HG03064 (cell line): ENCODE measurements at regions not wholly inside any gene's neighbourhood (a gene's known extent, or its start where the extent isn't known, plus 50 kb on each side); places are given as distances from the start of the nearest gene placed in this dataset.
"Not testable (repeated sequence)": the region's sequence is repeated elsewhere in the genome, so short reads cannot be mapped to it uniquely, and the experiment has no call there.

Source experiments
- ATAC-seq: cut with Tn5 transposase; IDR thresholded peaks from one replicate; pipeline ENCODE4 v1.9.1; 2021; ENCODE audit warnings: low read depth; ENCODE audit not compliant: unreplicated experiment

- ATAC-seq, result no peak
Measured at GRCh38 chr1:94675373-94675772, 133.8 kb upstream of the F3 start.

GRCh38 chr1:94674876-94675275 lies 133.3 kb upstream of the F3 start:
- ATAC-seq, result no peak

- ATAC-seq, result no peak
Measured at GRCh38 chr1:94672934-94673333, 131.4 kb upstream of the F3 start.

- ATAC-seq, result no peak
Measured at GRCh38 chr1:94672001-94672400, 130.4 kb upstream of the F3 start.

GRCh38 chr1:94670273-94670672 lies 128.7 kb upstream of the F3 start:
- no peak for ATAC-seq

- no peak for ATAC-seq
Measured at GRCh38 chr1:94669198-94669597, 127.6 kb upstream of the F3 start.

- no peak for ATAC-seq
Measured at GRCh38 chr1:94668528-94668927, 127.0 kb upstream of the F3 start.

GRCh38 chr1:94667818-94668217 lies 126.3 kb upstream of the F3 start:
- no peak for ATAC-seq

- no peak for ATAC-seq
Measured at GRCh38 chr1:94666797-94667196, 125.2 kb upstream of the F3 start.

GRCh38 chr1:94661431-94661932 lies 119.9 kb upstream of the F3 start:
- ATAC-seq, result no peak

- ATAC-seq, result no peak
Measured at GRCh38 chr1:94660994-94661393, 119.4 kb upstream of the F3 start.

- ATAC-seq, result no peak
Measured at GRCh38 chr1:94660258-94660657, 118.7 kb upstream of the F3 start.

- ATAC-seq, result not testable (repeated sequence)
Measured at GRCh38 chr1:94659202-94659601, 117.6 kb upstream of the F3 start.

- ATAC-seq, result no peak
Measured at GRCh38 chr1:94658221-94658620, 116.7 kb upstream of the F3 start.

GRCh38 chr1:94657776-94658175 lies 116.2 kb upstream of the F3 start:
- ATAC-seq, result not testable (repeated sequence)

GRCh38 chr1:94656967-94657366 lies 115.4 kb upstream of the F3 start:
- no peak for ATAC-seq

GRCh38 chr1:94654919-94655318 lies 113.4 kb upstream of the F3 start:
- no peak for ATAC-seq

- ATAC-seq, result no peak
Measured at GRCh38 chr1:94654459-94654858, 112.9 kb upstream of the F3 start.

GRCh38 chr1:94654031-94654430 lies 112.5 kb upstream of the F3 start:
- ATAC-seq, result no peak

GRCh38 chr1:94653454-94653853 lies 111.9 kb upstream of the F3 start:
- no peak for ATAC-seq

- no peak for ATAC-seq
Measured at GRCh38 chr1:94651076-94651475, 109.5 kb upstream of the F3 start.

GRCh38 chr1:94650301-94650700 lies 108.7 kb upstream of the F3 start:
- no peak for ATAC-seq
